WTC11 (cell line): ENCODE measurements at regions not wholly inside any gene's neighbourhood (a gene's known extent, or its start where the extent isn't known, plus 50 kb on each side); places are given as distances from the start of the nearest gene placed in this dataset.

ENCODE experiments used
- ATAC-seq: fragments of 200-7000 bp; cut with Tn5 transposase; 2 replicates; pipeline ENCODE4 v1.10.0; 2021; ENCODE audit warnings: mild to moderate bottlenecking, moderate library complexity
- CTCF ChIA-PET: fragments of 300-600 bp; sonication (Branson Sonifier 250); formaldehyde crosslinking; loops from one replicate; lab custom pipeline; 2021; ENCODE audit warnings: antibody characterized with exemption; lab: Charles Lee
- POLR2A ChIA-PET: fragments of 350-600 bp; sonication (Branson Sonifier 250); formaldehyde crosslinking; loops from one replicate; lab custom pipeline; 2021; ENCODE audit warnings: antibody characterized with exemption; lab: Charles Lee
- DNase-seq: peaks from one replicate; pipeline ENCODE4 v3.0.0; 2021; ENCODE audit warnings: low spot score
- H3K27ac Mint-ChIP-seq: 2 replicates; pipeline ENCODE4 v1.8.0; 2021; ENCODE audit warnings: mixed read lengths
- H3K27me3 Mint-ChIP-seq: 2 replicates; pipeline ENCODE4 v1.8.0; 2021; ENCODE audit warnings: low read depth, mild to moderate bottlenecking, moderate library complexity, mixed read lengths
- H3K36me3 Mint-ChIP-seq: 2 replicates; pipeline ENCODE4 v1.8.0; 2021; ENCODE audit warnings: mixed read lengths
- H3K4me1 Mint-ChIP-seq: 2 replicates; pipeline ENCODE4 v1.8.0; 2022; ENCODE audit warnings: mixed read lengths
- H3K4me3 Mint-ChIP-seq: 2 replicates; pipeline ENCODE4 v1.8.0; 2021; ENCODE audit warnings: mild to moderate bottlenecking, moderate library complexity, mixed read lengths
- H3K9me3 Mint-ChIP-seq: 2 replicates; pipeline ENCODE4 v1.8.0; 2021; ENCODE audit warnings: mixed read lengths
- E2F1 ChIP-seq: sonication (generic); formaldehyde crosslinking; IDR thresholded peaks from 2 replicates; pipeline ENCODE4 v1.8.0; 2022; ENCODE audit warnings: mild to moderate bottlenecking, missing genetic modification reagents
- GTF2I ChIP-seq: fragments of 250-450 bp; sonication (Bioruptor Pico); conservative IDR thresholded peaks from 2 replicates; pipeline ENCODE4 v1.4.0; 2021; ENCODE audit warnings: mild to moderate bottlenecking
- IRF2 ChIP-seq: sonication (generic); formaldehyde crosslinking; IDR thresholded peaks from 2 replicates; pipeline ENCODE4 v1.8.0; 2022; ENCODE audit warnings: low read depth, missing genetic modification reagents, borderline replicate concordance
- MAX ChIP-seq: sonication (generic); formaldehyde crosslinking; IDR thresholded peaks from 2 replicates; pipeline ENCODE4 v1.8.0; 2022; ENCODE audit warnings: mild to moderate bottlenecking, missing genetic modification reagents
- MLX ChIP-seq: sonication (generic); formaldehyde crosslinking; IDR thresholded peaks from 2 replicates; pipeline ENCODE4 v1.8.1; 2023; ENCODE audit warnings: mild to moderate bottlenecking, missing genetic modification reagents, moderate library complexity
- MXD4 ChIP-seq: fragments of 250-450 bp; sonication (Bioruptor Pico); IDR thresholded peaks from 2 replicates; pipeline ENCODE4 v1.8.0; 2021; ENCODE audit warnings: mild to moderate bottlenecking, moderate library complexity, borderline replicate concordance
- NFATC4 ChIP-seq: fragments of 250-450 bp; sonication (Bioruptor Pico); IDR thresholded peaks from 2 replicates; pipeline ENCODE4 v1.9.0; 2021; ENCODE audit warnings: mild to moderate bottlenecking
- SOX15 ChIP-seq: fragments of 250-450 bp; sonication (Bioruptor Pico); IDR thresholded peaks from 2 replicates; pipeline ENCODE4 v1.9.0; 2021; ENCODE audit warnings: mild to moderate bottlenecking
- STAT6 ChIP-seq: sonication (generic); formaldehyde crosslinking; conservative IDR thresholded peaks from 2 replicates; pipeline ENCODE4 v1.8.1; 2023; ENCODE audit warnings: mild to moderate bottlenecking, low read depth, missing genetic modification reagents, moderate library complexity
- TCF7 ChIP-seq: sonication (generic); formaldehyde crosslinking; IDR thresholded peaks from 2 replicates; pipeline ENCODE4 v1.8.0; 2022; ENCODE audit warnings: mild to moderate bottlenecking, low read depth, missing genetic modification reagents, moderate library complexity
- ZMAT4 ChIP-seq: fragments of 250-450 bp; sonication (Bioruptor Pico); IDR thresholded peaks from 2 replicates; pipeline ENCODE4 v1.9.0; 2021; ENCODE audit warnings: mild to moderate bottlenecking
- ZNF219 ChIP-seq: sonication (generic); formaldehyde crosslinking; IDR thresholded peaks from 2 replicates; pipeline ENCODE4 v1.8.0; 2023; ENCODE audit warnings: missing genetic modification reagents, mild to moderate bottlenecking, borderline replicate concordance
- ZNF281 ChIP-seq: sonication (generic); formaldehyde crosslinking; IDR thresholded peaks from 2 replicates; pipeline ENCODE4 v1.8.0; 2023; ENCODE audit warnings: mild to moderate bottlenecking, missing genetic modification reagents
- ZNF396 ChIP-seq: fragments of 250-450 bp; sonication (Bioruptor Pico); IDR thresholded peaks from 2 replicates; pipeline ENCODE4 v1.8.0; 2021; ENCODE audit warnings: mild to moderate bottlenecking, moderate library complexity, borderline replicate concordance
- ZNF512 ChIP-seq: sonication (generic); formaldehyde crosslinking; IDR thresholded peaks from 2 replicates; pipeline ENCODE4 v1.8.1; 2022; ENCODE audit warnings: missing genetic modification reagents, borderline replicate concordance
- ZNF532 ChIP-seq: fragments of 250-450 bp; sonication (Bioruptor Pico); IDR thresholded peaks from 2 replicates; pipeline ENCODE4 v1.9.0; 2021; ENCODE audit warnings: mild to moderate bottlenecking, borderline replicate concordance

GRCh38 chr4:138298431-138298830 lies 56.3 kb upstream of the SLC7A11 start:
- CTCF ChIA-PET = no interaction called here
- H3K27ac Mint-ChIP-seq = no peak overlapping the region
- POLR2A ChIA-PET = interaction anchor here (0.8 kb wide), 1 partner anchor 56 kb away, joined by 3 read pairs; the partner anchor contains the start of gene SLC7A11
- DNase-seq (no peak), ATAC-seq (no peak)
- H3K4me1 Mint-ChIP-seq = no peaks in the 10 kb centered on the region
- no peak overlapping the region for H3K4me3 Mint-ChIP-seq
- H3K9me3 Mint-ChIP-seq = peaks cover 2% of the 10 kb centered on the region; the same call in 1 of the 2 replicates
- H3K36me3 Mint-ChIP-seq = no peaks in the 10 kb centered on the region
- no peaks in the 10 kb centered on the region for H3K27me3 Mint-ChIP-seq
- TF ChIP-seq GTF2I = no peak
- no peak for TF ChIP-seq ZNF532 (CRISPR knock-in tag)
- no peak for TF ChIP-seq ZNF281
- TF ChIP-seq NFATC4 (CRISPR knock-in tag) = no peak

- Mint-ChIP-seq H3K4me3 (no peak overlapping the region), H3K36me3 (no peaks in the 10 kb centered on the region), H3K4me1 (no peaks in the 10 kb centered on the region), H3K9me3 (no peaks in the 10 kb centered on the region), H3K27ac (no peak overlapping the region)
- CTCF ChIA-PET = no interaction called here
- POLR2A ChIA-PET = interaction anchor here (0.7 kb wide), 1 partner anchor 11 kb away, joined by 4 read pairs; no protein-coding TSS in a partner anchor
- TF ChIP-seq IRF2 (CRISPR knock-in tag) = no peak
- TF ChIP-seq ZNF512 = no peak
- no peak for TF ChIP-seq MXD4 (CRISPR knock-in tag)
- no peak for TF ChIP-seq ZMAT4
- TF ChIP-seq ZNF396 (CRISPR knock-in tag) = no peak
- no peak for TF ChIP-seq MAX (CRISPR knock-in tag)
- TF ChIP-seq, all 79 proteins: peak for 0
- ATAC-seq = no peak
- no peaks in the 10 kb centered on the region for H3K27me3 Mint-ChIP-seq
- no peak for DNase-seq
These were observed 55.7 kb upstream of the SLC7A11 start for GRCh38 chr4:138297743-138298405.

- H3K4me1 Mint-ChIP-seq = no peaks in the 10 kb centered on the region
- no peaks in the 10 kb centered on the region for H3K36me3 Mint-ChIP-seq
- no peaks in the 10 kb centered on the region for H3K27me3 Mint-ChIP-seq
- ChIA-PET CTCF (interaction anchor here (0.7 kb wide), 1 partner anchor 76 kb away, joined by 4 read pairs; no protein-coding TSS in a partner anchor), POLR2A (no interaction called here)
- DNase-seq (no peak), ATAC-seq (no peak)
- H3K4me3 Mint-ChIP-seq = no peak overlapping the region
- H3K9me3 Mint-ChIP-seq = no peaks in the 10 kb centered on the region
- no peak overlapping the region for H3K27ac Mint-ChIP-seq
- no peak for TF ChIP-seq MXD4 (CRISPR knock-in tag)
- TF ChIP-seq SOX15 (CRISPR knock-in tag) = no peak
- TF ChIP-seq STAT6 (CRISPR knock-in tag) = no peak
- no peak for TF ChIP-seq NFATC4 (CRISPR knock-in tag)
- no peak for TF ChIP-seq ZNF219
- no peak for TF ChIP-seq E2F1
- TF ChIP-seq TCF7 = no peak
- TF ChIP-seq MLX = no peak
These were observed 50.2 kb upstream of the SLC7A11 start for GRCh38 chr4:138292321-138292720.
